ENCODE measurements at regions not wholly inside any gene's neighbourhood (a gene's known extent, or its start where the extent isn't known, plus 50 kb on each side); places are given as distances from the start of the nearest gene placed in this dataset.

GRCh38 chr3:22265403-22265802 is 514.4 kb upstream of the ZNF385D start:
- Mint-ChIP-seq H3K4me1 (ENCODE audit: low read depth) (no peaks in the 10 kb centered on the region), H3K27ac (no peak overlapping the region), H3K36me3 (no peaks in the 10 kb centered on the region), H3K27me3 (no peaks in the 10 kb centered on the region), H3K4me3 (no peak overlapping the region), H3K9me3 (peaks cover 4% of the 10 kb centered on the region)
- CTCF ChIA-PET, result no interaction called here
- DNase-seq, result no peak
- intact Hi-C loops (cut with micrococcal nuclease), result no loop called here
- POLR2A ChIA-PET, result no interaction called here

GRCh38 chr3:22269831-22270230 is 518.8 kb upstream of the ZNF385D start:
- intact Hi-C loops (cut with micrococcal nuclease), result no loop called here
- no peak overlapping the region for H3K27ac Mint-ChIP-seq

GRCh38 chr3:22276351-22276750 is 525.3 kb upstream of the ZNF385D start:
- intact Hi-C loops (cut with micrococcal nuclease), result no loop called here
- H3K4me1 Mint-ChIP-seq (ENCODE audit: low read depth), result no peaks in the 10 kb centered on the region
- no peaks in the 10 kb centered on the region for H3K27me3 Mint-ChIP-seq
- H3K4me3 Mint-ChIP-seq, result no peak overlapping the region
- CTCF ChIA-PET, result no interaction called here
- DNase-seq, result no peak
- H3K9me3 Mint-ChIP-seq, result peaks cover 9% of the 10 kb centered on the region
- no peaks in the 10 kb centered on the region for H3K36me3 Mint-ChIP-seq
- H3K27ac Mint-ChIP-seq, result no peak overlapping the region
- POLR2A ChIA-PET, result no interaction called here

More at GRCh38 chr3:22269831-22270230, 518.8 kb upstream of the ZNF385D start:
- Mint-ChIP-seq H3K9me3 (peaks cover 3% of the 10 kb centered on the region), H3K4me1 (ENCODE audit: low read depth) (no peaks in the 10 kb centered on the region), H3K36me3 (no peaks in the 10 kb centered on the region), H3K27me3 (no peaks in the 10 kb centered on the region), H3K4me3 (no peak overlapping the region)
- DNase-seq, result no peak
- CTCF ChIA-PET, result no interaction called here
- POLR2A ChIA-PET, result no interaction called here

GRCh38 chr3:22284559-22284958 is 533.5 kb upstream of the ZNF385D start:
- no peaks in the 10 kb centered on the region for H3K27me3 Mint-ChIP-seq
- ChIA-PET POLR2A (no interaction called here), CTCF (no interaction called here)
- intact Hi-C loops (cut with micrococcal nuclease), result no loop called here
- no peak overlapping the region for H3K27ac Mint-ChIP-seq
- H3K36me3 Mint-ChIP-seq, result no peaks in the 10 kb centered on the region
- H3K4me1 Mint-ChIP-seq (ENCODE audit: low read depth), result no peaks in the 10 kb centered on the region
- DNase-seq, result no peak
- H3K4me3 Mint-ChIP-seq, result no peak overlapping the region
- peaks cover 24% of the 10 kb centered on the region for H3K9me3 Mint-ChIP-seq

GRCh38 chr3:22288756-22289155 is 537.7 kb upstream of the ZNF385D start:
- POLR2A ChIA-PET, result no interaction called here
- CTCF ChIA-PET, result no interaction called here
- H3K27ac Mint-ChIP-seq, result no peak overlapping the region
- H3K4me1 Mint-ChIP-seq (ENCODE audit: low read depth), result no peaks in the 10 kb centered on the region
- H3K9me3 Mint-ChIP-seq, result peaks cover 14% of the 10 kb centered on the region
- DNase-seq, result no peak
- intact Hi-C loops (cut with micrococcal nuclease), result no loop called here
- no peak overlapping the region for H3K4me3 Mint-ChIP-seq
- no peaks in the 10 kb centered on the region for H3K36me3 Mint-ChIP-seq
- H3K27me3 Mint-ChIP-seq, result no peaks in the 10 kb centered on the region

- H3K9me3 Mint-ChIP-seq, result peaks cover 14% of the 10 kb centered on the region
- no peaks in the 10 kb centered on the region for H3K4me1 Mint-ChIP-seq (ENCODE audit: low read depth)
- no peak overlapping the region for H3K27ac Mint-ChIP-seq
- no peaks in the 10 kb centered on the region for H3K27me3 Mint-ChIP-seq
- DNase-seq, result no peak
- H3K4me3 Mint-ChIP-seq, result no peak overlapping the region
- ChIA-PET CTCF (no interaction called here), POLR2A (no interaction called here)
- H3K36me3 Mint-ChIP-seq, result no peaks in the 10 kb centered on the region
- intact Hi-C loops (cut with micrococcal nuclease), result no loop called here
Observed at GRCh38 chr3:22292681-22293080, 541.7 kb upstream of the ZNF385D start.

- POLR2A ChIA-PET, result no interaction called here
- no peaks in the 10 kb centered on the region for H3K27me3 Mint-ChIP-seq
Observed at GRCh38 chr3:22296601-22297000, 545.6 kb upstream of the ZNF385D start.

GRCh38 chr3:22297436-22297835 is 546.4 kb upstream of the ZNF385D start:
- peaks cover 16% of the 10 kb centered on the region for H3K9me3 Mint-ChIP-seq
- H3K27me3 Mint-ChIP-seq, result no peaks in the 10 kb centered on the region
- POLR2A ChIA-PET, result no interaction called here
- CTCF ChIA-PET, result no interaction called here
- no peaks in the 10 kb centered on the region for H3K4me1 Mint-ChIP-seq (ENCODE audit: low read depth)
- no peak overlapping the region for H3K4me3 Mint-ChIP-seq
- intact Hi-C loops (cut with micrococcal nuclease), result no loop called here
- no peak for DNase-seq
- no peaks in the 10 kb centered on the region for H3K36me3 Mint-ChIP-seq
- no peak overlapping the region for H3K27ac Mint-ChIP-seq

More at GRCh38 chr3:22296601-22297000, 545.6 kb upstream of the ZNF385D start:
- no peaks in the 10 kb centered on the region for H3K36me3 Mint-ChIP-seq
- H3K4me1 Mint-ChIP-seq (ENCODE audit: low read depth), result no peaks in the 10 kb centered on the region
- H3K4me3 Mint-ChIP-seq, result no peak overlapping the region
- intact Hi-C loops (cut with micrococcal nuclease), result no loop called here
- CTCF ChIA-PET, result no interaction called here
- H3K9me3 Mint-ChIP-seq, result peaks cover 16% of the 10 kb centered on the region
- H3K27ac Mint-ChIP-seq, result no peak overlapping the region
- no peak for DNase-seq

GRCh38 chr3:22306454-22306853 is 555.4 kb upstream of the ZNF385D start:
- DNase-seq, result no peak
- Mint-ChIP-seq H3K27me3 (no peaks in the 10 kb centered on the region), H3K4me3 (no peak overlapping the region), H3K4me1 (ENCODE audit: low read depth) (no peaks in the 10 kb centered on the region), H3K9me3 (peaks cover 12% of the 10 kb centered on the region), H3K36me3 (no peaks in the 10 kb centered on the region), H3K27ac (no peak overlapping the region)
- ChIA-PET CTCF (no interaction called here), POLR2A (no interaction called here)
- intact Hi-C loops (cut with micrococcal nuclease), result no loop called here

- ChIA-PET CTCF (no interaction called here), POLR2A (no interaction called here)
- Mint-ChIP-seq H3K4me1 (ENCODE audit: low read depth) (no peaks in the 10 kb centered on the region), H3K27me3 (no peaks in the 10 kb centered on the region), H3K27ac (no peak overlapping the region), H3K9me3 (peaks cover 18% of the 10 kb centered on the region), H3K36me3 (no peaks in the 10 kb centered on the region), H3K4me3 (no peak overlapping the region)
- intact Hi-C loops (cut with micrococcal nuclease), result no loop called here
- no peak for DNase-seq
Observed at GRCh38 chr3:22308871-22309270, 557.9 kb upstream of the ZNF385D start.

GRCh38 chr3:22315925-22316324 is 564.9 kb upstream of the ZNF385D start:
- no peak for DNase-seq
- ChIA-PET POLR2A (no interaction called here), CTCF (no interaction called here)
- H3K36me3 Mint-ChIP-seq, result peaks cover 1% of the 10 kb centered on the region
- peaks cover 20% of the 10 kb centered on the region for H3K9me3 Mint-ChIP-seq
- no peaks in the 10 kb centered on the region for H3K27me3 Mint-ChIP-seq
- intact Hi-C loops (cut with micrococcal nuclease), result no loop called here
- no peak overlapping the region for H3K4me3 Mint-ChIP-seq
- H3K27ac Mint-ChIP-seq, result no peak overlapping the region
- H3K4me1 Mint-ChIP-seq (ENCODE audit: low read depth), result no peaks in the 10 kb centered on the region

GRCh38 chr3:22318325-22318724 is 567.3 kb upstream of the ZNF385D start:
- ChIA-PET CTCF (no interaction called here), POLR2A (no interaction called here)
- no peak for DNase-seq
- peaks cover 15% of the 10 kb centered on the region for H3K9me3 Mint-ChIP-seq
- H3K36me3 Mint-ChIP-seq, result peaks cover 1% of the 10 kb centered on the region
- H3K4me1 Mint-ChIP-seq (ENCODE audit: low read depth), result no peaks in the 10 kb centered on the region
- no peak overlapping the region for H3K4me3 Mint-ChIP-seq
- no peak overlapping the region for H3K27ac Mint-ChIP-seq
- intact Hi-C loops (cut with micrococcal nuclease), result no loop called here
- H3K27me3 Mint-ChIP-seq, result no peaks in the 10 kb centered on the region

GRCh38 chr3:22319446-22319845 is 568.4 kb upstream of the ZNF385D start:
- H3K4me1 Mint-ChIP-seq (ENCODE audit: low read depth), result no peaks in the 10 kb centered on the region
- peaks cover 9% of the 10 kb centered on the region for H3K9me3 Mint-ChIP-seq
- no peaks in the 10 kb centered on the region for H3K27me3 Mint-ChIP-seq
- ChIA-PET POLR2A (no interaction called here), CTCF (no interaction called here)
- peaks cover 1% of the 10 kb centered on the region for H3K36me3 Mint-ChIP-seq
- DNase-seq, result no peak
- no peak overlapping the region for H3K4me3 Mint-ChIP-seq
- H3K27ac Mint-ChIP-seq, result no peak overlapping the region
- intact Hi-C loops (cut with micrococcal nuclease), result no loop called here

GRCh38 chr3:22322861-22323260 is 571.9 kb upstream of the ZNF385D start:
- Mint-ChIP-seq H3K4me3 (no peak overlapping the region), H3K27me3 (no peaks in the 10 kb centered on the region), H3K36me3 (peaks cover 1% of the 10 kb centered on the region), H3K9me3 (peaks cover 6% of the 10 kb centered on the region), H3K4me1 (ENCODE audit: low read depth) (no peaks in the 10 kb centered on the region), H3K27ac (no peak overlapping the region)
- intact Hi-C loops (cut with micrococcal nuclease), result no loop called here
- ChIA-PET POLR2A (no interaction called here), CTCF (no interaction called here)
- DNase-seq, result no peak

Measured in activated CD4-positive, alpha-beta memory T cell treated with anti-CD3 and anti-CD28 coated beads for 36 hours (primary cell).